ENCODE measurements at regions not wholly inside any gene's neighbourhood (a gene's known extent, or its start where the extent isn't known, plus 50 kb on each side); places are given as distances from the start of the nearest gene placed in this dataset.
A peak's percentile ranks its signal among the peaks of the same experiment; 100 is the strongest.

DNA sequence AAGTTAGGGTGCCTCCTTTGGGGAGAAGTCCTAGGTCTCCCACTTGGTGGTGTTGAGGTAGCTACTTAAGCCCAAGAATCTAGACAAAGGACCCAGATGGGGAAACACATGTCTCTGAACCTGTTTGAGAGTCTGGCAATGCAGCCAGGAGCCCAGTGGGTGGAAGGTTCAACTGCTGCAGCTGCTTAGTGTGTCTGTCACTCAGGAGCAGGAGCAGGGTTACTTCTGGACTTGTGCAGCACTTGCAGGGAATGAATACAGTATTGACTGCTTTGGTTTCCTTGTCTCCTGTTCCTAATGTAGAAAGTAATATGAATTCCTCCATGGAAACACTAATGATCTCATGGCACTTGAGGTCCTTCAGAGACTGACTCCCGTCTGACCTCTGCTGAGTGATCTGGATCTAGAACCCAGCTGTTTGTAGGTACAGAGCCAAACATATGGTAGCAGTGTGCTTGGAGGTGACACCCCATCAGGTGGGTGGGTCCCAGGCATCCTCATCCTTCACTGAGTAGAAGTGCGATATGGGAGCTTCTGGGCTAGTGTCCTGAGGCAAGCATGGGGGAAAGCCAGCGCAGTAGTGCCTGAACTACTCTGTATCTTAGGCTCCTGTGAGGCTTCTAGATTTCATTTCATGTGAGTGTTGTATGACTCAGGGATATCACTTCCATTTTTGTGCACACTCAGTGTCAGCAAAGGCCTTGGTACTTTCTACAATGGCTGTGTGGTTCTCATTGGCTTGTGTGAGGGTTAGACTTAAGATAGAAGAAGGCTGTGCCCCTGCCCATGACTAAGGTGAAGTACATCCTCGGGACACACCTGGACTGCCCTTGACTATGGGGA, 85.0 kb upstream of the WDR1 start:
- no peak for DNase-seq

DNA sequence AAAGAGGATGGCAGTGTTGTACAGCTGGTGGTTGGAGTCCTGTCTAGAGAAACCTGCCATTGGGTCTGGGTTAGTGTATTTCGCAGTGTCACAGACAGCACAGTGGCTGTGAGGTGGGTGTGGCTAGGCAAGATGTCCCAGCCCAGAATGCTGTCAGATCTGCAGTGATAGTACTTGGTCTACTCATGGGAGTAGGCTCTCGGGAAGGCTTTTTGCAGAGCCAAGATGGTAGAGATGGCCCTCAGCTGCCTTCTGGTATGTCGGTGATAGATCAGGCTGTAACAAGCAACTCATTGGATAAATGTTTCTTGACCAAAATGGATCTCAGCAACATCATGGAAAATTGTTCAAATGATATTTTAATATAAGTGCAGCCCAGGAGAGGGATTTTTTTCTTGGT, 84.3 kb upstream of the WDR1 start:
- no peak for DNase-seq

DNA sequence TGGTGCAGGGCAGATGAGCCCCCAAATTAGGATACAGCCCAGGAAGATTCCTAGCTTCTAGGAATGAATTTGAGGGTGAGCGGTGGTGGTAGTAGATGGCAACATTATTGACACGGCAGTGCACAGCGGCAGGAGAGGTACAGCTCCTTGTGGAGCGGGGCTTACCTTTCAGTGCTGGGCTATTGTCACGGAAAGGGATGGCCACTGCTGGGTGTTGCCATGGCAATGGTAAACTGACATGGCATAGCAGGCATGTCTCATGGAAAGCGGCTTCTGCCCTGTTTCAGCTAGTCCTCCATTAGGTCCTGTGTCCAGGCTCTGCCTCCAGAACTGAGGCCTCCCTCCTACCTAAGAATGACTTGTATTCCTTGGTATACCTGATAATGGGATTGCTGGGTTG, 81.8 kb upstream of the WDR1 start:
- DNase-seq = no peak

DNA sequence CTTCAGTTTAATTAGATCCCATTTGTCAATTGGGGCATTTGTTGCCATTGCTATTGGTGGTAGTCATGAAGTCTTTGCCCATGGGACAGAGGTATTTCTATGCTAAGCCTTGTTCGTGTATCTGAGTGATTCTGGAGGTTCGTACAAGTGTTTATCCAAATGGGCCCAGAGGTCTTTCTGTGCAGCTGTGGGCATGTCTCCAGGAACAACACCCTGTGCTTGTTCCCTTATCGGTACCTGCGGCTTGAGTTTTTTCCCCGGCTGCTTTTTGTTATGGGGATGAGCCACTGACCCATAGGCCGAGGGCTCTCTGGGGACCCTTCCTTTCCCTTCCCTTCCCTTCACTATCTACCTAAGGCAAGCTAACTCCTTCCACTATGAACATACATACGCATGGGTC, 81.4 kb upstream of the WDR1 start:
- no peak for DNase-seq

DNA sequence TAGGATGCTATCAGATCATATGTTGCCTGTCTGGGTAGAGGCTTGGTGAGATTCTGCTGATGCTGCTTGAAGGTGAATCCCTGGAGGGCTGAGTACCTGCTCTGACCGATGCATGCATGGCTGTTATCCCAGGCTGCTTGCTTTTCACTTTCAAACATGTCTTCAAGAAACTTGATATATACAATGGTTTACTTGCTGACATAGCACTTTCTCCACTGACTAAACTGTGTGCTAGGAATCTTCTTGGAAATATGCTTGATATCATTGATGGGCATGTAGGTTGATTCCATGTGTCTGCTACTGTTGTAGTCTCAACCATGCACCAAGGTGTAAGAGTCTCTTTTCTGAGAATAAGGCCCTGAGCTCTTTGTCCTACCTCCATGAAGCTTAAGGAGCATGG, 79.6 kb upstream of the WDR1 start:
- DNase-seq = no peak

DNA sequence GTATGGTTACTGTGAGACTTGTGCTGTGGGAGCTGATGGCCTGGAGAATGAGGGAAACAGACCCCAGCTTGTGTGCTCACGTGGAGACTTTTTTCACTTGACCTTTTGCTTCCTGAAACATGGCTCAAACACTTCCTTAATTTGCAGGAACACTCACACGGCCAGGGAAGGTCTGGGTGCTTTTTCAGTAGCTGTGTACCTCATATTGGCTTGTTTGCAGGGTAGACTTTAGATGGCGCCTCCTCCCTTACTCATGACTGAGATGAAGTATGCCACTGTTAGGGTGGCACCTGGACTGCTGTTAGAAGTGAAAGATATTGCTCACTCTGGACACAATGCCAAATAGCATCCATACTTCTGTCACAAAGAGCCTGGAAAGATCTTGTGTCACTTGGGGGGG, 75.7 kb upstream of the WDR1 start:
- DNase-seq = no peak

DNA sequence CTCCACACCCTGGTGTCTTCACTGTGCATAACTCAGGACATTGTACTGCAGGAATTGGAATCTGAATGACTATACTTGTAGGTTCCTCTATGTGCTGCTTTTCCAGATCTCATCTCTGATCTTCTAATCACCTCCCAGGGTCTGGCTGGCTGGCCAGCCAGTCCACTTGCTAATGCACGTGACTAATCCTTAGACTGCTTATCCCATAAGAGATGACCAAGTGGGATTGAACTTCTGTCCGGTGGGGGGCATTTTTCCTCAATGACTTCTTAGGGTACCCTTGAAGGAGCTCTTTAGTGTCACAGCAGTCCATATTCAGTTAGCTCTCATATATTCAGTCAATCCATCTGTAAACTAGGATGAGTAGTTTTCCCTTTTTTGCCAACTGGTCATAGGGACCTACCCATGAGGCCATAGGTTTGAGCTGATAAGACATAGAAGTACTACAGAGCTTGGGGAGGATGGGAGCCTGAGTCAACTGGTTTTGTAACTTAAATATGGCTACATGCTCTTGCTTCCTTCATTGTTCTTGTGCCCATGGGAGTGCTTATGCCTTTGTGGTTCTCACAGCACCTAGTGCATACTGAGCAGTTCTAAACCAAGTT, 71.9 kb upstream of the WDR1 start:
- no peak for DNase-seq

DNA sequence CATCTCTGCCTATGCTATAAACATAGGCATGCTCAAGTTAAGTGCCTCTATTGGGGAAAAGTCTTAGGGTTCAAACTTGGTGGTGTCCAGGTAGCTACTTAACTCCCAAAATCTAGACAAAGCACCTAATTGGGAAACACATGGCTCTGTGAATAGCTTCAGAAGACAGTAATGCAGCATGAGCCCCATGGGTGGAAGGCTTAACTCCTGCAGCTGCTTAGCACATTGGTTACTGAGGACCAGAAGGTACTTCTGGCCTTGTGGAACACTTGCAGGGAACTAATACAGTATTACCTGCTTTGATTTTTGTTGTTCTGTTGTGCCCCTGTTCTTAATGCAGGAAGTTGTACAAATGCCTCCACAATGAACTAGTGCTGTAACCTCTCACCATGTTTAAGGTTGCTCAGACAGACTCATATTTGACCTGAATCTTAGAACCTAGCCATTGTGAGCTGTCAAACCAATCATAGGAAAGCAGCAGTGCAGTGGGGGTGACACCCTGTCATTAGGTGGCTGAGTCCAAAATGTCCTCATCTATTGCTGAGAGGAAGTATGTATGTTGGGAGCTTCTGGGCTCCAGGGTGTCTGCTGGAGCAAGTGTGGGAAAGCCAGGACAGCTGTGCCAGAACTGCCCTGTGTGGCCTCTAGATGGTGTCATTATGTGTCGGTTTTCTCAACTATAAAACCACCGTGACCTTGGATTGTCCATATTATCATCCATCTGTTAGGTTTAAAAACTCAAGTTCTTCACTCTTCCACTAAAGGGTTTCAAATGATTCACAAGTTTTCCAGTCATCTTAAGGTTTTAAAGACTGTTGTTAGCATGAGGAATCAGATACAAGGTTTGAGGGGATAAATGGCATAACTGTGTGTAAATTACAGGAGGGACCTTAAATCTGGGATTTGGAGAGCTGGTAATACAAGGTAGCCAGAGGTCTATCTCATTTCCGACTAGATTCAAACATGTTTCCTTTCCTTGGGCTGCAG, 69.9 kb upstream of the WDR1 start:
- no peak for DNase-seq

DNA sequence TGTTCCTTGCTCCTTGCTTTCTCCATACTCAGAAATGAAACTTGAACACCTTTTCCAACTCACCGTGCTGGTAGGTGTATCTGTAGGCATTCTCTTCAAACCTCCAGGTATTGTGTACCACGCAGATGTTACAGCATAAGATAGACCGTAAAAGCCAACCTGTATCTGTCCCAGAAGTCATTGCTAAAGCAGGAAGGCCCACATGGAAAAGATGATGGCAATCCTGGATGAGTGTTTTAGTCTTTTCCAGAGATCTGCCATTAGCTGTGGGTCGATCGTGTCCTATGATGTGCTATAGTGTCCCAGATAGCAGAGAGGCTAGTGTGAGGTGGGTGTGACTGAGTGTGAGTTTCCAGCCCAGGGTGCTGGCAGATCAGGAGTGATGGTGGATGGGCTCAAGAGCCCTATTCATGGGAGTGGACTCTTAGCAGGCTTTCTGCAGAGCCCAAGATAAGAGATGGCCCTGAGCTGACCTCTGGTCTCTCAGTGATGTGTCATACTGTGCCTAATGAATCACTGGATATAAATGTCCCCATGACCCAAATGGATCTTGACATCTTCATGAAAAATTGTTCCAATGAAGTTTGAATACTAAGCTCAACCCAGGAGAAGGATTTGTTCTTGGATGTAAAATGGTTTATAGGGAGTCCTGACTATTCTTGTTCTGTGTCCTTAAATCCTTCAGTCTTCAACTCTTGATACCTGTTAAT, 69.1 kb upstream of the WDR1 start:
- DNase-seq = no peak

DNA sequence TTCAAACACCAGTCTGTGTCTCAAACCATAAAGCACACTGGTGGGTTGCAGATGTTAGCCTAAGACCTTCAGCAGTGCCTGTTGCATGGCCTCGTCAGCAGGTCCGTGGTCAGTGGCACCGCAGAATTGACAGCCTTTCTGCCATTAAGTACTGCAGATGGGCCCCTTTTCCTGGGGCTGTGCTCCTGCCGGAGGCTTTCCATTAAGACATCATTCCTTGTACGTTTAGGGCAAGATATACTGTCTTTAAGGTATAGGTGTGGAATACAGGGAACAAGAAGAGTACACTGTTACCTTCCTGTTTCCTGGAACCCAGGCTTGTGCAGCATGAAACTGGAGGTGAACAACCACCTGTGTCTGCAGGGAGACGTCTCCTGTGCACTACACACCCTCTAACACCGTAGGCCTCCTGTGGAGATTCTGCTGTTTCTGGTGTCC, 67.9 kb upstream of the WDR1 start:
- no peak for DNase-seq

DNA sequence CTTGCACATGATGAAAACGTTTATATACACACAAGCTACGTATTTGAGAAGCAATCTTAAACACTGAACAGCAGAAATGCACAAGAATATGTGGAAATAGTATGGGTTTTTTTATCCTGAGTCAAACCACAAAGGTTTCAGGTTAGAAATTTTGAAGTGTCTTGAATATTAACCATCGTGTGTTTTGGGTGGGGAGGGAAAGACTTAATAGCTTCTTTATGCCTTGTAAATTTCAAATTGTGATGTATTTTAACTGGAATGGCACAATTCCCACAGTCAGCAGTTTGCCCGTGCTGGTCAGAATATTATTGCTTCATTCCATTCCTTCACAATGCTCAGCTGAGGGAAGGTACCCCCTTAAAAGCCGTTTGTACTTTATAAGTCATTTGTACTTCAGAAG, 67.4 kb upstream of the WDR1 start:
- DNase-seq = no peak

DNA sequence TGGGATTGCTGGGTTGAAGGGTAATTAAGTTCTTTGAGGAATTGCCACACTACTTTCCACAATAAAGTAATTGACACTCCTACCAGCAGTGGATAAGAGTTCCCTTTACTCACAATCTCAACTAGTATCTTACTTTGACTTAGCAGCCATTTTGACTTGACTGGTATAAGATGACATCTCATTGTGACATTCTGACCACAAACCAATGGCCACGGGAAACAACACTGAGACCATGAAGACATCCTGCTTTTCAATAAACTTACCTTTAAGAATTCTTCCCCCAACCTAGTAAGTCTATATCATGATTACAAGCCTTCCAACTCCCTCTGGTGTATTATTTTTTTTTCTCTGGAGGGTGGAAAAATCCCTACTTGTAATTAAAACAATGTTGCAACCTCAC, 66.9 kb upstream of the WDR1 start:
- peak; percentile 10 for DNase-seq

DNA sequence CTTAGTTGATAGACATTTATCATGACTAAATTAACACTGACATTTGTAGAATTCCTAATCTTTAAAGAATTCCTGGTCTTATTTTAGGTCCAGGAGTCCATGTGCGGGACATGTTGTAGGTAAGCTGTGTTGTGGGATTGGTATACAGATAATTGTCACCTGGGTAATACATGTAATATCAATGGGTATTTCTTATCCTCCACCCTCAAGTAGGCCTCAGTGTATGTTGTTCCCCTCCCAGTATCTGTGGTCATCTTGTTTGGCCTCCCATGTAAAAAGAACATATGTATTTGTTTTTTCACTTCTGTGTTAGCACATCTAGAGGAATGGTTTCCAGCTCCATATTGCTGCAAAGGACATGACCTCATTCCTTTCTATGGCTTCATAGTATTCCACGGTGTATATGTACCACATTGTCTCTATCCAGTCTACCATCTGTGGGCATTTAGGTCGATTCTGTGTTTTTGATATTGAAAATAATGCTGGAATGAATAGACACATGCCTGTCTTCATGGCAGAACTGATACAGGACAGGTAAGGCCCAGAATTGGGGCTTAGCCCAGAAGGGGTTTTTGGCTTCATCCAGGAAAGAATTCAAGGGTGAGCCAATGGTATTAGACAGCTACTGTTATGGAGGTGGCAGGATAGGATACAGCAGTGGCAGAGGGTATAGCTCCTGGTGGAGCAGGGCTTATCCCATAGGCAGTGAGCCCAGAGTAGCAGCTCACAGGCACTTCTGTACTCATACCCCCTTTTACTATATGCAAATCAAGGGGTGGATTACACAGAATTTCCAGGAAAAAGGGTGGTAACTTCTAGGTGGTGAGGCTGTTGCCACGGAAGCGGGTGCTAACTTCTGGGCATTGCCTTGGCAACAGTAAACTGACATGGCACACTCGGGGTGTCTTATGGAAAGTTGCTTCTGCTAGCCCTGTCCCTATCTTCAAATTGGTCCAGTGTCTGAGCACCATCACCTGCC, 66.1 kb upstream of the WDR1 start:
- DNase-seq = peak; percentile 21

DNA sequence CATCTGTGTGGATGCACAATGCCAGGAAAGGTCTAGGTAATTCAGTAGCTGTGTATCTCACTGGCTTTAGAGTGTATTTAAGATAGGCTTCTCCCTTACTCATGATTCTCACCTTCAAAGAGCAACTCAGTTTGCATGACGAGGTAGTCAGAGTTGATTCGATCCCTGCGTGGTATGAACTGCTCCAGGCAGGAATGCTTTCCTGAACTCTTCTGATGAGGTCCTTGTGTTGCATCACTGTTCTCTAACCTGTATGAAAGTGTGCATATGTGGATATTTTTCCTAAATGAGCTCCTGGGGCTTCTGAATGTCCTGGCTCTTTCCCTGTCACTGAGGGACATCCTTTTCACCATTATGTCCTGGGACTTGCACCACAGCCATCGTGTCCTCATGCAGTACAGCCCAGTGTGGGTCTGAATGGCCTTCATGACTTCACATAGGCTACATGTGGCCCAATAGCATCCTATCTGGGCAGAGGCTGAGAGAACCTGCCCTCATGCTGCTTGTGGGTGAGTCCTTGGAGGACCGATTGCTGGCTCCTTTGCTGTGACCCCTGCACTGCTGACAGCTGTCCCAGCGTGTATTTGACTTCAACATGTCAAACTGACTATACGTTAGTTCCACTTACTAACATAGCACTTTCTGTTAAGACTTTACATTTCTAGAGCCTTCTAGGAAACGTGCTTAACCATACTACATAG, 65.3 kb upstream of the WDR1 start:
- no peak for DNase-seq

DNA sequence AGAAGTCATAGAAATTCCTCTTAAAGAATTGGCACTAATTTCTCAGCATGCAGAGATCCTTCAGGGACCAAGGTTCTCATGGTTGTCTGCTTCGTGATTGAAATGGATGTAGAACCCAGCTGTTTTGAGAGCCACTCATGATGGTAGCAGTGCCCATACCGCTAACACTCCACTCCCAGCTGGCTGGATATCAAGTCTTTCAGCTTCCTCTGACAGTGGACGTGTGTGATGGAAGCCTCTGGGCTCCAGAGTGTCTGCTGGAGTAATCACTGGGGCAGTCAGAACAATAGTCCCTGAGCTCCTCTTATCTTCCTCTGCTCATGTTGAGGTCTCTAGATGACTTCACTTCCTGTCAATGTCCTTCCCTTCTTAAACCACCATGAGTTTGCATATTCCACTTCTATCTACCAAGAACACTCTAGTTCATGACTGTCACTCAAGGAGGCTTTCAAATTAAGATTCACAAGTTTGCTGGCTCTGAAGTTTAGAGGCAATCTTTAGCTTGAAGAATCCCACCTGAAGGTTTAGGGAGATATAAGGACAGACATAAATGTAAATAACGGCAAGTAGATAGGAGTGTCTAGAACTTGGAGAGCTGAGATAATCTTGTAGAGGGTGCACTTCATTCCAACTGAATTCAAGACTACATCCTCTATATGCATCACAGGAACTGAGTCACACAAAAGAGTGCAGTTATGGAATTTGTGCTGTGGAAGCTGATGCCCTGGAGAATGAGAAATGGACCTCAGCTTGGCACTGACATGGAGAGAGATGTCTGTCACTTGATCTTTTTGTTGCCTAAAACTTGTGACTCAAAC, 64.5 kb upstream of the WDR1 start:
- peak; percentile 57 for DNase-seq

DNA sequence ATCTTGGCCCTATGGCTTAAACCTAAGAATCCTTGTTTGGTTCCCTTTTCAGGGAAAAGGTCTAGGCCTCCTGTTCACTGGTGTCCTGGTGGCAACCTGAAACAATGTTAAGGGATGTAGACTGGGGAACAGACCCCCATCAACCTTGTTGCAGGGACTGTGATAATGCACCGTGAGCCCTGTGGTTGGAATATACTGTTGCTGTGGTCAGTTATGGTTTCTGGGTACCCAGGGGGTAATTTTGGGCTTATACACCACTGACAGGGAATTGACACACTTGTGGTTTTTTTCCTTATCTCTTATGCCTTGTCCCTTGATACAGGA, 64.0 kb upstream of the WDR1 start:
- no peak for DNase-seq

DNA sequence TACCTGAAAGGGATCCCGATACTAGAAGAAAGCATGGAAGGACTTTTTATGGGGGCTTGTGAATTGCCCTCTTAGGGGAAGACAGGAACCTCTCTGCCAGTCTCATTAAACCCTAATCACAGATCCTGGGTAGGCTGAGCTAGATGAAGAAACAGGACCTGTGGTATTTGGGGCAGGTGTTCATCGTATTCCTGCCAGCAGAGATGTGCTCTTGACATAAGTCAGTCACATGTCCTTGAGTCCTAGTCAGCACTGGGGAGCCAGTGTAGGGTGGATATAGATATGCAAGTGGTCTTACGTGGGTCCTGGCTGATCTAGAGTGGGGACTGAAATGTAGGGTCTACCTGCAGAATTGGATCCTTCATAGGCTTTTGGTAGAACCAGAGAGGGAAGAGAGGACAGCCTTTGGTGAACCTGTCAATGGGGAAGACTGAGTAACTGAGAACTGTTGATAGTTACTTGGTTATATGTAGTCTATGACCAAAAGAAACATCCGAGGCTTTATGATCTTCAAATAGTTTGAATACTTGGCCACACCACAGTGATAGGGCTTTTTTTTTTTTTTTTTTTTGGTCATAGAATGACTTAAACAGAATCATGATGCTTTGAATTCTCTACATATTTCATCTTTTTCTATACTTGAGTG, 63.5 kb upstream of the WDR1 start:
- DNase-seq = no peak

DNA sequence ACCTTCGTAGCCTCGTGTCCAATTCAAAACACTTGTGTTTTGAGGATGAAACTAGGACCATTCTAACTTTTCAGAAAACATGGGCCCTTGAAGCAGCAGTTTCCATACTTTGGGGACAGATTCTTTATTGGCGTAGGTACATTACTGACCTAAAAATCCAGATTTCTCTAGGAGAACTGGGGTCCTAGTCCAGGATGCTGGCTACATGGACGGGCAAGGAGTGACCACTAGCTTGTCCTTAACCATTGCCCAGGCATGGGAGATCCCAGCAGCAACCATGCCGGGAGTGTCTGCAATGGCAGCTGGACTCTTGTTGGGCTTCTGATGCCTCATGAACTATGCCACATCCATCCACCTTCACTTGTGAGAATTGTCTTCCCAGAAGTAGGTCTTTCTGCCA, 62.2 kb upstream of the WDR1 start:
- DNase-seq = no peak

DNA sequence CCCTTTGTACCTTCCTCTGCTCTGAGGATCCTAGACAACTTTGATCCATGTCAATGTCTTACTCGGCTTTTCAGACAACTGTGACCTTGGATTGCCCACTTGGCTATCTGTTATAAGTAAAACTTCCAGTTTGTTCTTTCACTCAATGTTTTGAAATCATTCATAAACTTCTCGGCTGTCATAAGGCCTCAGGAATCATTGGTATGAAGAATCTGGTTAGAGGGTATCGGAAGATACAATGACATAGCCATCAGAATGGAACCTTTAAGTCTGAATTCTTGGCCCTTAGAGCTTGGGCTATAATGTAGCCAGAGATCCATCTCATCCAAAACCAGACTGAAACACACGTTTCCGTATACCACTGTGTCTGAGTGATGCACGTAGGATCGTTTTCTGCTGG, 59.0 kb upstream of the WDR1 start:
- no peak for DNase-seq
